ENCODE measurements at regions not wholly inside any gene's neighbourhood (a gene's known extent, or its start where the extent isn't known, plus 50 kb on each side); places are given as distances from the start of the nearest gene placed in this dataset.

DNA sequence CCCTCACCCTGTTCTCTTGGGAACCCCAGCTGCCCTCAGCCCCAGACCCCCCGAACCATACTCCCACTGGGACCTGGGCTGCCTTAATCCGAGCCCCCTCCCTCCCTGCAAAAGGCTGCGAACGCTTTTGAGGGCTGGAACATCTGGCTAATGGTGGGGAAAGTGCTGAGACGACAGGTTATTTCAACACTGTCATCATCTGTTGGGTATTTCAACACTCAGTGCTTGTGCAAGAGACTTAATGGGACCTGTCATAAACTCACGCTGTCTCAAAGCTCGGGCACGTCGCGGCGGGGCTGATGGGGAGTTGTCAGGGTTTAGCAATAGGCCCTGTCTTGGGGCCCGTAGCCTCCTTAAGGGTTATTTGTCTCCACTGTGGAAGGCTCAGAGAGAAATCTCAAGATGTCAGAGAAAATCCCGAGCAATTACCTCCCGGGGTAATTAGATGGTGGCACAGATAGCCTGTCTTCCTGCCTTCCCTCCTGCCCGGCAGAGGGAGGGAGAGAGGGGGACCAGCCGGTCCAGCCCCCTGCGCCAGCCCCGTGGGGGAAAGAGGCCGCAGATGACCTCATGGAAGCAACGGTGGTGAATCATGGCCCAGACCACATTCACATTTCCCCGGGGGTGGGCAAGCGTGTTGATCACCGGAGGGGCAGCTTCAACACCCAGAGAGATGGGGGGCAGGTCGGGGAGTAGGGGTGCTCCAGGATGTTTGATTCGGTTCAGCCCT is 88.7 kb upstream of the MYL10 start:
- TF ChIP-seq, protein P1, sequence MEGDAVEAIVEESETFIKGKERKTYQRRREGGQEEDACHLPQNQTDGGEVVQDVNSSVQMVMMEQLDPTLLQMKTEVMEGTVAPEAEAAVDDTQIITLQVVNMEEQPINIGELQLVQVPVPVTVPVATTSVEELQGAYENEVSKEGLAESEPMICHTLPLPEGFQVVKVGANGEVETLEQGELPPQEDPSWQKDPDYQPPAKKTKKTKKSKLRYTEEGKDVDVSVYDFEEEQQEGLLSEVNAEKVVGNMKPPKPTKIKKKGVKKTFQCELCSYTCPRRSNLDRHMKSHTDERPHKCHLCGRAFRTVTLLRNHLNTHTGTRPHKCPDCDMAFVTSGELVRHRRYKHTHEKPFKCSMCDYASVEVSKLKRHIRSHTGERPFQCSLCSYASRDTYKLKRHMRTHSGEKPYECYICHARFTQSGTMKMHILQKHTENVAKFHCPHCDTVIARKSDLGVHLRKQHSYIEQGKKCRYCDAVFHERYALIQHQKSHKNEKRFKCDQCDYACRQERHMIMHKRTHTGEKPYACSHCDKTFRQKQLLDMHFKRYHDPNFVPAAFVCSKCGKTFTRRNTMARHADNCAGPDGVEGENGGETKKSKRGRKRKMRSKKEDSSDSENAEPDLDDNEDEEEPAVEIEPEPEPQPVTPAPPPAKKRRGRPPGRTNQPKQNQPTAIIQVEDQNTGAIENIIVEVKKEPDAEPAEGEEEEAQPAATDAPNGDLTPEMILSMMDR (conservative IDR thresholded peaks at IDR 0.05; ENCODE audit: low read depth, low read length): no peak
- TF ChIP-seq EZH2 (IDR thresholded peaks at IDR 0.05; ENCODE audit: low read length, unreplicated experiment): no peak
